Activated naive CD8-positive, alpha-beta T cell treated with anti-CD3 and anti-CD28 coated beads for 36 hours (primary cell): ENCODE measurements at regions not wholly inside any gene's neighbourhood (a gene's known extent, or its start where the extent isn't known, plus 50 kb on each side); places are given as distances from the start of the nearest gene placed in this dataset.

Experiments
- DNase-seq: peaks from one replicate; pipeline ENCODE4 v3.0.0; 2021
- H3K27ac Mint-ChIP-seq: one replicate; pipeline ENCODE4 v1.8.0; 2022; ENCODE audit warnings: mild to moderate bottlenecking, moderate library complexity, mixed read lengths
- H3K27me3 Mint-ChIP-seq: one replicate; pipeline ENCODE4 v1.8.0; 2022; ENCODE audit warnings: mild to moderate bottlenecking, mixed read lengths
- H3K36me3 Mint-ChIP-seq: one replicate; pipeline ENCODE4 v1.8.0; 2021; ENCODE audit warnings: mild to moderate bottlenecking, mixed read lengths
- H3K4me1 Mint-ChIP-seq: one replicate; pipeline ENCODE4 v1.8.0; 2021; ENCODE audit warnings: mixed read lengths
- H3K4me3 Mint-ChIP-seq: one replicate; pipeline ENCODE4 v1.8.0; 2022; ENCODE audit warnings: mild to moderate bottlenecking, moderate library complexity, mixed read lengths
- H3K9me3 Mint-ChIP-seq: one replicate; pipeline ENCODE4 v1.8.0; 2022; ENCODE audit warnings: mixed read lengths

- no peaks in the 10 kb centered on the region for H3K36me3 Mint-ChIP-seq
- peaks cover 10% of the 10 kb centered on the region for H3K9me3 Mint-ChIP-seq
Observed at GRCh38 chr7:52842202-52842900, 193.1 kb upstream of the POM121L12 start.

DNA sequence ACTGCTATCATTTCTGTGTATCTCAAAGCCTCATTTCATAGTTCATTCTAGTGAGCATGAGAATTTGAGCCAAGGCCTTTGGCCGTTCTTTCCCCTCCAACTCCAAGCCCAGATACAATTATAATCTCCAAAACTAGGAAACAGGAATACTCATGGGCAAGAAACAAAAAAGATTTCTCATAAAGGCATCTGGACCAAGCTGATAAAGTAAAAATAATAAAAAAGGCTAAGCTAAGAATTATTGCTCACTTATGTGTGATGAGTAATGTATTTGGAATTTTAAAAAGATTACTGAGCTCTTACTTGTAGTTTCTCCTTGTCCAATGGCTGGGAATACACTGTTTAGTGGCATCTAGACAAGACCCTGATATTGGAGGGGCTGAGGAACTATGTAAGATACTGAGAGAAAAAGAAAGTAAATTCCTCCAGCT is 196.4 kb upstream of the POM121L12 start:
- no peaks in the 10 kb centered on the region for H3K36me3 Mint-ChIP-seq
- no peaks in the 10 kb centered on the region for H3K4me1 Mint-ChIP-seq
- H3K27ac Mint-ChIP-seq: no peak overlapping the region
- H3K9me3 Mint-ChIP-seq: peaks cover 6% of the 10 kb centered on the region
- DNase-seq: no peak
- no peak overlapping the region for H3K4me3 Mint-ChIP-seq
- H3K27me3 Mint-ChIP-seq: no peaks in the 10 kb centered on the region

More at GRCh38 chr7:52842202-52842900, 193.1 kb upstream of the POM121L12 start:
- Mint-ChIP-seq H3K4me1 (no peaks in the 10 kb centered on the region), H3K27me3 (no peaks in the 10 kb centered on the region), H3K27ac (no peak overlapping the region), H3K4me3 (no peak overlapping the region)
- no peak for DNase-seq

DNA sequence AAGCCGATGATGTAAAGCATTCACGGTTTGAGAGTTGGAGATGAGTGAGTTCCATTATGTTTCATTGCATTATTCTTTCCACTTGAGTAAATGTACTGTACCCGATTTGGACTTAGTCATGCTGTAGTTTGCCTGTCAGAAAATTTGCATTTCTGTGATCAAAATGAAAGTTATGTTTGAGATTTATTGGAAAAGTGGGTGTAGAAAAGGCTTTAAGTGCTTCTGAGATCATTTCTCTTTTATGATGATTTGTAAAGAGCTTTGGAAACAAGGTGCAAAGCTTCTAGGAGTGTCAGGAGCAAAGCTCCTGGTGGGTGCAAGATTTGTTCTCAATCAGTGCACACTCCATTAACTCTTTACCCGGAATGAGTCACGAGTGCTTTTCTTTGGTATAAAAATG is 204.1 kb upstream of the POM121L12 start:
- Mint-ChIP-seq H3K27me3 (no peaks in the 10 kb centered on the region), H3K4me1 (no peaks in the 10 kb centered on the region), H3K9me3 (peaks cover 9% of the 10 kb centered on the region), H3K36me3 (no peaks in the 10 kb centered on the region), H3K27ac (no peak overlapping the region), H3K4me3 (no peak overlapping the region)
- no peak for DNase-seq

- no peaks in the 10 kb centered on the region for H3K27me3 Mint-ChIP-seq
Observed at GRCh38 chr7:52830801-52831200, 204.6 kb upstream of the POM121L12 start.

GRCh38 chr7:52826515-52827265 is 208.7 kb upstream of the POM121L12 start:
- Mint-ChIP-seq H3K9me3 (peaks cover 25% of the 10 kb centered on the region), H3K4me1 (no peaks in the 10 kb centered on the region), H3K27ac (no peak overlapping the region), H3K4me3 (no peak overlapping the region), H3K27me3 (no peaks in the 10 kb centered on the region), H3K36me3 (no peaks in the 10 kb centered on the region)
- no peak for DNase-seq

More at GRCh38 chr7:52830801-52831200, 204.6 kb upstream of the POM121L12 start:
- no peaks in the 10 kb centered on the region for H3K36me3 Mint-ChIP-seq
- DNase-seq: no peak
- H3K4me1 Mint-ChIP-seq: no peaks in the 10 kb centered on the region
- H3K27ac Mint-ChIP-seq: no peak overlapping the region
- H3K9me3 Mint-ChIP-seq: peaks cover 12% of the 10 kb centered on the region
- no peak overlapping the region for H3K4me3 Mint-ChIP-seq

GRCh38 chr7:52825611-52826010 is 209.8 kb upstream of the POM121L12 start:
- no peaks in the 10 kb centered on the region for H3K27me3 Mint-ChIP-seq
- no peak overlapping the region for H3K4me3 Mint-ChIP-seq
- peaks cover 25% of the 10 kb centered on the region for H3K9me3 Mint-ChIP-seq
- H3K36me3 Mint-ChIP-seq: no peaks in the 10 kb centered on the region
- H3K4me1 Mint-ChIP-seq: no peaks in the 10 kb centered on the region
- DNase-seq: no peak
- no peak overlapping the region for H3K27ac Mint-ChIP-seq

GRCh38 chr7:52811537-52811936 is 223.9 kb upstream of the POM121L12 start:
- H3K9me3 Mint-ChIP-seq: peaks cover 15% of the 10 kb centered on the region
- no peaks in the 10 kb centered on the region for H3K4me1 Mint-ChIP-seq
- no peak overlapping the region for H3K27ac Mint-ChIP-seq
- H3K27me3 Mint-ChIP-seq: no peaks in the 10 kb centered on the region
- H3K36me3 Mint-ChIP-seq: no peaks in the 10 kb centered on the region
- no peak for DNase-seq
- H3K4me3 Mint-ChIP-seq: no peak overlapping the region

- no peaks in the 10 kb centered on the region for H3K27me3 Mint-ChIP-seq
- peaks cover 14% of the 10 kb centered on the region for H3K9me3 Mint-ChIP-seq
- no peak for DNase-seq
- no peaks in the 10 kb centered on the region for H3K36me3 Mint-ChIP-seq
- H3K4me1 Mint-ChIP-seq: no peaks in the 10 kb centered on the region
- no peak overlapping the region for H3K4me3 Mint-ChIP-seq
- no peak overlapping the region for H3K27ac Mint-ChIP-seq
Observed at GRCh38 chr7:52799817-52800216, 235.6 kb upstream of the POM121L12 start.

DNA sequence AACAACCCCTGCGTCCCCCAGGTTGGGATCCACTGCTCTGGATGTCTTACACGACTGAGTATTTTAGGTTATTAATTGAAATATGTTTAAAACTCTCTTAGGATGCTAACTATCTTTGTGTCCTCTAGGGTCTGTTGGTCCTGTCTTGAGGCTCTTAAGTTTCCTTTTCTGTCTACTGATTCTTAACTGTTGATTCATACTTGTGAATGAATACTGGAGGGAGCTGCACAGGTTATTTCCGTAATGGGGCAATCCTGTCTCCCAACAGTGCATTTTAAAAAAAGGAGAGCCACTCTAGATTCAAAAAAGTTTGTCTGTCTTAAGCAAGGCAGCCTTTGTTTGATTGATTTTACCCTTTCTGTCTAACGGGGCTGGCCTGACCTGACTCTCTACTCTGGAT is 237.6 kb upstream of the POM121L12 start:
- Mint-ChIP-seq H3K36me3 (no peaks in the 10 kb centered on the region), H3K4me1 (no peaks in the 10 kb centered on the region), H3K27ac (no peak overlapping the region), H3K27me3 (no peaks in the 10 kb centered on the region), H3K9me3 (peaks cover 16% of the 10 kb centered on the region), H3K4me3 (no peak overlapping the region)
- DNase-seq: no peak

DNA sequence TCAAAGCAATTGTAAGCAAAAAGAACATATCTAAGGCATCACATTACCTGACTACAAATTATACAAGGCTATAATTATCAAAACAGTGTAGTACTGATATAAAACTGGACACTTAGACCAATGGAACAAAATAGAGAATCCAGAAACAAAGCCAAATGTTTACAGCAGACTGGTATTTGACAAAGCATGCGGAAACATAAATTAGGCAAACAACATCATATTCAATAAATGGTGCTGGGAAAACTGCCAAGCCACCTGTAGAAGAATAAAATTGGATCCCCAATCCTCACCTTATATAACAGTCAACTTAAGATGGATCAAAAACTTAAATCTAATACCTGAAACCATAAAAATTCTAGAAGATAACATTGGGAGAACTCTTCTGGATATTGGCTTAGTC is 240.8 kb upstream of the POM121L12 start:
- no peak for DNase-seq
- H3K27me3 Mint-ChIP-seq: no peaks in the 10 kb centered on the region
- no peak overlapping the region for H3K4me3 Mint-ChIP-seq
- peaks cover 17% of the 10 kb centered on the region for H3K9me3 Mint-ChIP-seq
- no peak overlapping the region for H3K27ac Mint-ChIP-seq
- H3K36me3 Mint-ChIP-seq: no peaks in the 10 kb centered on the region
- H3K4me1 Mint-ChIP-seq: no peaks in the 10 kb centered on the region

DNA sequence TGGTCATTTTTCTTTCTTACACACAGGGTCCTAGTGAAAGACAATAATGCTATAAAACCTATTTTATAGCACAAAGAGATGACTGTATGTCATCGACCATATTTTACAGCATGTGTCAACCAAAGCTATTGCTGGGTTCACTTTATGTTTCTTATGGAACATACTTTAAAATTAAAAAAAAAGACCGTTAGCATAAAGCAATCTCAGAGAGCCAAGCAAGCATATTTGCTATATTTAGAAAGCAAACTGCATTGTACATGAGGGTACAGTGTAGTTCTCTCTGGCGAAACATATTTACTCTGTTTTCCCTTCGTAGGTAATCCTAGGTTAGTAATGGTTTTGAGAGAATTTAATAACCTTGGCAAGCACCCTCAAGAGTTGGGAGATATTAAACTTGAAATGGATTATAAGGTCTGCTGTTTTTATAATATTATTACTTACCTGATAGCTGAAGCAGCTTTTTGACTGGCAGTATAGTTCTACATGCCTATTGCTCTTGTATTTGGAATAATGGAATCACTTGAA is 244.2 kb upstream of the POM121L12 start:
- Mint-ChIP-seq H3K36me3 (no peaks in the 10 kb centered on the region), H3K4me3 (no peak overlapping the region), H3K27me3 (no peaks in the 10 kb centered on the region), H3K27ac (no peak overlapping the region), H3K9me3 (peaks cover 12% of the 10 kb centered on the region), H3K4me1 (no peaks in the 10 kb centered on the region)
- no peak for DNase-seq

- no peak overlapping the region for H3K27ac Mint-ChIP-seq
- no peaks in the 10 kb centered on the region for H3K27me3 Mint-ChIP-seq
- no peak for DNase-seq
- H3K4me3 Mint-ChIP-seq: no peak overlapping the region
- H3K4me1 Mint-ChIP-seq: no peaks in the 10 kb centered on the region
- peaks cover 14% of the 10 kb centered on the region for H3K9me3 Mint-ChIP-seq
- H3K36me3 Mint-ChIP-seq: no peaks in the 10 kb centered on the region
Observed at GRCh38 chr7:52786174-52786573, 249.3 kb upstream of the POM121L12 start.

- Mint-ChIP-seq H3K36me3 (no peaks in the 10 kb centered on the region), H3K9me3 (peaks cover 17% of the 10 kb centered on the region), H3K27me3 (no peaks in the 10 kb centered on the region), H3K4me3 (no peak overlapping the region), H3K4me1 (no peaks in the 10 kb centered on the region), H3K27ac (no peak overlapping the region)
- DNase-seq: no peak
Observed at GRCh38 chr7:52782348-52782747, 253.1 kb upstream of the POM121L12 start.

GRCh38 chr7:52781250-52781649 is 254.2 kb upstream of the POM121L12 start:
- H3K9me3 Mint-ChIP-seq: peaks cover 19% of the 10 kb centered on the region
- H3K4me1 Mint-ChIP-seq: no peaks in the 10 kb centered on the region
- no peak overlapping the region for H3K27ac Mint-ChIP-seq
- no peak for DNase-seq
- no peak overlapping the region for H3K4me3 Mint-ChIP-seq
- no peaks in the 10 kb centered on the region for H3K27me3 Mint-ChIP-seq
- no peaks in the 10 kb centered on the region for H3K36me3 Mint-ChIP-seq

GRCh38 chr7:52779004-52779403 is 256.4 kb upstream of the POM121L12 start:
- H3K27ac Mint-ChIP-seq: no peak overlapping the region
- H3K9me3 Mint-ChIP-seq: peaks cover 9% of the 10 kb centered on the region
- H3K4me3 Mint-ChIP-seq: no peak overlapping the region
- no peak for DNase-seq
- no peaks in the 10 kb centered on the region for H3K27me3 Mint-ChIP-seq
- H3K36me3 Mint-ChIP-seq: no peaks in the 10 kb centered on the region
- no peaks in the 10 kb centered on the region for H3K4me1 Mint-ChIP-seq
